Smooth muscle cell (in vitro differentiated cells): ENCODE measurements at regions not wholly inside any gene's neighbourhood (a gene's known extent, or its start where the extent isn't known, plus 50 kb on each side); places are given as distances from the start of the nearest gene placed in this dataset.

ENCODE experiments used
- DNase-seq: peaks from one replicate; lab custom pipeline; 2025; ENCODE audit not compliant: unreplicated experiment; lab: John Stamatoyannopoulos, UW
- H2AFZ ChIP-seq: fragments of 200-600 bp; sonication (generic); 2 replicates; pipeline ENCODE4 v1.6.0; 2016; ENCODE audit warnings: antibody characterized with exemption, low read depth, mild to moderate bottlenecking
- H3F3A ChIP-seq: fragments of 200-600 bp; sonication (generic); 2 replicates; pipeline ENCODE4 v1.6.0; 2017; ENCODE audit warnings: antibody characterized with exemption, low read depth
- H3K27ac ChIP-seq: fragments of 200-600 bp; sonication (generic); 2 replicates; pipeline ENCODE4 v1.5.1; 2016; ENCODE audit warnings: low read depth, mild to moderate bottlenecking
- H3K27me3 ChIP-seq: fragments of 200-600 bp; sonication (generic); 2 replicates; pipeline ENCODE4 v1.6.1; 2016; ENCODE audit warnings: low read depth, mild to moderate bottlenecking
- H3K36me3 ChIP-seq: fragments of 200-600 bp; sonication (generic); 2 replicates; pipeline ENCODE4 v1.5.1; 2016; ENCODE audit warnings: low read depth
- H3K4me1 ChIP-seq: fragments of 200-600 bp; sonication (generic); 2 replicates; pipeline ENCODE4 v1.5.1; 2016; ENCODE audit warnings: low read depth
- H3K4me2 ChIP-seq: fragments of 200-600 bp; sonication (generic); 2 replicates; pipeline ENCODE4 v1.6.0; 2016; ENCODE audit warnings: mild to moderate bottlenecking
- H3K4me3 ChIP-seq: fragments of 200-600 bp; sonication (generic); 2 replicates; pipeline ENCODE4 v1.5.1; 2016; ENCODE audit warnings: mild to moderate bottlenecking
- H3K79me2 ChIP-seq: fragments of 200-600 bp; sonication (generic); 2 replicates; pipeline ENCODE4 v1.6.0; 2016; ENCODE audit warnings: low read depth, mild to moderate bottlenecking
- H3K9ac ChIP-seq: fragments of 200-600 bp; sonication (generic); 2 replicates; pipeline ENCODE4 v1.6.0; 2016; ENCODE audit warnings: low read depth
- H3K9me3 ChIP-seq: fragments of 200-600 bp; sonication (generic); replicated peaks from 2 replicates; pipeline ENCODE4 v1.5.1; 2016; ENCODE audit warnings: low read depth
- H4K20me1 ChIP-seq: fragments of 200-600 bp; sonication (generic); 2 replicates; pipeline ENCODE4 v1.6.0; 2016; ENCODE audit warnings: low read depth
- CTCF ChIP-seq: fragments of 200-600 bp; sonication (generic); IDR thresholded peaks from 2 replicates; pipeline ENCODE4 v1.5.1; 2017; ENCODE audit warnings: borderline replicate concordance, mild to moderate bottlenecking, antibody characterized with exemption; ENCODE audit not compliant: insufficient read depth, poor library complexity, severe bottlenecking
- whole genome bisulfite sequencing: methylation state at CpG from one replicate; pipeline ENCODE4 v1.1.7; 2016; ENCODE audit warnings: low lambda C conversion rate; 5-methylcytosine and 5-hydroxymethylcytosine counted together

GRCh38 chr4:44025376-44026020 lies 423.1 kb downstream of the KCTD8 start:
- TF ChIP-seq CTCF, result no peak
- Histone ChIP-seq H2AFZ (no peak overlapping the region), H3K36me3 (no peaks in the 10 kb centered on the region), H3K27me3 (no peaks in the 10 kb centered on the region), H3K79me2 (no peaks in the 10 kb centered on the region), H3K4me3 (no peak overlapping the region), H3K4me2 (no peak overlapping the region), H3K9ac (no peak overlapping the region), H4K20me1 (no peaks in the 10 kb centered on the region), H3K4me1 (no peaks in the 10 kb centered on the region), H3K27ac (no peak overlapping the region), H3F3A (no peaks in the 10 kb centered on the region), H3K9me3 (no peaks in the 10 kb centered on the region)
- DNase-seq, result no peak
- 94% methylated on average over 3 of the region's 3 CpGs for WGBS

GRCh38 chr4:44038811-44039210 lies 409.8 kb downstream of the KCTD8 start:
- Histone ChIP-seq H3K27ac (no peak overlapping the region), H4K20me1 (no peaks in the 10 kb centered on the region)
- 90% methylated on average over 2 of the region's 2 CpGs for WGBS

GRCh38 chr4:44046491-44046890 lies 402.1 kb downstream of the KCTD8 start:
- DNase-seq, result no peak
- no peak overlapping the region for H3K27ac ChIP-seq
- no peak for TF ChIP-seq CTCF
- no peak overlapping the region for H3K4me3 ChIP-seq
- no peaks in the 10 kb centered on the region for H3K4me1 ChIP-seq
- no peaks in the 10 kb centered on the region for H3K79me2 ChIP-seq
- H3K4me2 ChIP-seq, result no peak overlapping the region
- H4K20me1 ChIP-seq, result no peaks in the 10 kb centered on the region
- H3K27me3 ChIP-seq, result no peaks in the 10 kb centered on the region
- H3F3A ChIP-seq, result no peaks in the 10 kb centered on the region
- no peaks in the 10 kb centered on the region for H3K9me3 ChIP-seq
- H2AFZ ChIP-seq, result no peak overlapping the region
- 83% methylated on average over 4 of the region's 4 CpGs for WGBS
- H3K9ac ChIP-seq, result no peak overlapping the region
- H3K36me3 ChIP-seq, result no peaks in the 10 kb centered on the region

More at GRCh38 chr4:44038811-44039210, 409.8 kb downstream of the KCTD8 start:
- Histone ChIP-seq H3K9me3 (no peaks in the 10 kb centered on the region), H3K4me1 (no peaks in the 10 kb centered on the region), H3K36me3 (no peaks in the 10 kb centered on the region), H2AFZ (no peak overlapping the region), H3K4me3 (no peak overlapping the region), H3F3A (no peaks in the 10 kb centered on the region), H3K4me2 (no peak overlapping the region), H3K9ac (no peak overlapping the region), H3K79me2 (no peaks in the 10 kb centered on the region), H3K27me3 (no peaks in the 10 kb centered on the region)
- no peak for DNase-seq
- no peak for TF ChIP-seq CTCF

- WGBS, result 9% methylated on average over 6 of the region's 6 CpGs
- H3K27ac ChIP-seq, result no peak overlapping the region
- no peak overlapping the region for H2AFZ ChIP-seq
- H4K20me1 ChIP-seq, result no peaks in the 10 kb centered on the region
- TF ChIP-seq CTCF, result no peak
- H3K4me3 ChIP-seq, result no peak overlapping the region
- H3K9me3 ChIP-seq, result no peaks in the 10 kb centered on the region
- no peaks in the 10 kb centered on the region for H3K4me1 ChIP-seq
- H3F3A ChIP-seq, result no peaks in the 10 kb centered on the region
- no peak overlapping the region for H3K4me2 ChIP-seq
- no peak for DNase-seq
- no peak overlapping the region for H3K9ac ChIP-seq
- no peaks in the 10 kb centered on the region for H3K79me2 ChIP-seq
- H3K36me3 ChIP-seq, result no peaks in the 10 kb centered on the region
- no peaks in the 10 kb centered on the region for H3K27me3 ChIP-seq
Measured at GRCh38 chr4:44056721-44057151, 391.9 kb downstream of the KCTD8 start.
